ENCODE measurements at regions not wholly inside any gene's neighbourhood (a gene's known extent, or its start where the extent isn't known, plus 50 kb on each side); places are given as distances from the start of the nearest gene placed in this dataset.

GRCh38 chr5:125390326-125390725 lies 643.9 kb upstream of the ZNF608 start:
- TF ChIP-seq POLR2A (IDR thresholded peaks at IDR 0.05; ENCODE audit: low read length) (no peak), GATA1 (IDR thresholded peaks at IDR 0.05; ENCODE audit: low read depth, low read length) (no peak)

Data from erythroblast (primary cell).